Chondrocyte (in vitro differentiated cells): ENCODE measurements at regions not wholly inside any gene's neighbourhood (a gene's known extent, or its start where the extent isn't known, plus 50 kb on each side); places are given as distances from the start of the nearest gene placed in this dataset.

Experiments
- DNase-seq: peaks from one replicate; pipeline ENCODE4 v3.0.0; 2021; ENCODE audit warnings: mixed read lengths, low spot score
- H3K27ac Mint-ChIP-seq: one replicate; pipeline ENCODE4 v1.8.0; 2021; ENCODE audit warnings: mild to moderate bottlenecking, moderate library complexity, mixed read lengths; ENCODE audit not compliant: unreplicated experiment
- H3K27me3 Mint-ChIP-seq: 2 replicates; pipeline ENCODE4 v1.8.0; 2021; ENCODE audit warnings: low read depth, mixed read lengths
- H3K36me3 Mint-ChIP-seq: 2 replicates; pipeline ENCODE4 v1.8.0; 2021; ENCODE audit warnings: low read depth, mixed read lengths
- H3K4me1 Mint-ChIP-seq: 2 replicates; pipeline ENCODE4 v1.8.0; 2021; ENCODE audit warnings: low read depth, mild to moderate bottlenecking, mixed read lengths
- H3K4me3 Mint-ChIP-seq: one replicate; pipeline ENCODE4 v1.8.0; 2021; ENCODE audit warnings: mild to moderate bottlenecking, moderate library complexity, mixed read lengths; ENCODE audit not compliant: unreplicated experiment
- H3K9me3 Mint-ChIP-seq: 2 replicates; pipeline ENCODE4 v1.8.0; 2021; ENCODE audit warnings: low read depth, mixed read lengths
- CTCF ChIP-seq: fragments of 200-600 bp; sonication (generic); IDR thresholded peaks from 2 replicates; pipeline ENCODE4 v1.5.0; 2021; ENCODE audit warnings: antibody characterized with exemption, mild to moderate bottlenecking, moderate library complexity

GRCh38 chr2:13000664-13001363 is 284.1 kb downstream of the TRIB2 start:
- no peak overlapping the region for H3K27ac Mint-ChIP-seq
- DNase-seq, result no peak
- H3K27me3 Mint-ChIP-seq, result no peaks in the 10 kb centered on the region

GRCh38 chr2:13001408-13001807 is 284.7 kb downstream of the TRIB2 start:
- no peak for TF ChIP-seq CTCF
- DNase-seq, result no peak
- no peaks in the 10 kb centered on the region for H3K36me3 Mint-ChIP-seq
- H3K4me3 Mint-ChIP-seq, result no peak overlapping the region
- H3K27me3 Mint-ChIP-seq, result no peaks in the 10 kb centered on the region
- no peak overlapping the region for H3K27ac Mint-ChIP-seq
- no peaks in the 10 kb centered on the region for H3K9me3 Mint-ChIP-seq
- H3K4me1 Mint-ChIP-seq, result peaks cover 29% of the 10 kb centered on the region

More at GRCh38 chr2:13000664-13001363, 284.1 kb downstream of the TRIB2 start:
- no peaks in the 10 kb centered on the region for H3K9me3 Mint-ChIP-seq
- H3K4me3 Mint-ChIP-seq, result no peak overlapping the region
- TF ChIP-seq CTCF, result no peak
- H3K36me3 Mint-ChIP-seq, result no peaks in the 10 kb centered on the region
- H3K4me1 Mint-ChIP-seq, result peaks cover 25% of the 10 kb centered on the region

DNA sequence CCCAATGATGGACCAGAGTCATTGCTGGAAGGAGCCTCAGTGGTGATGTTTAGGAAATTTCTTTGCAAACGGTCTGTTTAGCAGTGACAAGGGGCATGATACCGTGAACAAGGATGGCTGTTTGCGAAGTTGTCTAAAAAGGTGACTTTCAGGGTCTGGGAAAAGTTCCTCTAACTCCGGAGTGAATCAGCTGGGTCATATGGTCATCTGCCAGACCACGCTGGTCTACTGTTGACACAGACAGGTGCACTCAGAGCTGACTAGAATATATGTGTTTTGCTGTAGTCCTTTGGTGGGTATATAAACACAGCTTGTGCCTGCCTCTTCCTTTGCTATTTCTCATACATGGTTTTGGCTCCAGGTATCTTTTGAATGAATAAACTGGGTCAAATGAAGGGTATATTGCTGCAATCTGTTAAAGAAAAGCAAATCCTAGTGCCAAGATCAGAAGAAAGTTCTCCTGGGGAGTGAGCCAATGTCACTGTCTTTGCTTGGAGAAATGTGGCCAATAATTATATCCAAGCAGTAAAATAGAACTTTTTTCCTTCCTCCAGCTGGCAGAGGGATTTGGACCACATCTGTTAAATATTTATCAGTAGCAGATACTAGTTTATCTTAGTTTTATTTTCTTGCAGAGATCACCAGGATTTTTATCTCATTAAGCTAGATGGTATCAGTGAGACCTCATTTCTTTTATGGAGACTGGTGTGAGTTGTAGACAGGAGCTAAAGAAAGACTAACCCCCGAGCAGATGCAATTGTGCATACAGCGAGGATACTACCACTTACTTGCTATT is 286.0 kb downstream of the TRIB2 start:
- H3K9me3 Mint-ChIP-seq, result no peaks in the 10 kb centered on the region
- no peak overlapping the region for H3K4me3 Mint-ChIP-seq
- H3K27me3 Mint-ChIP-seq, result no peaks in the 10 kb centered on the region
- no peaks in the 10 kb centered on the region for H3K36me3 Mint-ChIP-seq
- no peak for TF ChIP-seq CTCF
- H3K27ac Mint-ChIP-seq, result no peak overlapping the region
- peaks cover 38% of the 10 kb centered on the region for H3K4me1 Mint-ChIP-seq
- DNase-seq, result no peak

- no peaks in the 10 kb centered on the region for H3K36me3 Mint-ChIP-seq
- no peak for TF ChIP-seq CTCF
- DNase-seq, result no peak
- no peak overlapping the region for H3K27ac Mint-ChIP-seq
- H3K4me1 Mint-ChIP-seq, result peaks cover 38% of the 10 kb centered on the region
- no peaks in the 10 kb centered on the region for H3K27me3 Mint-ChIP-seq
- H3K9me3 Mint-ChIP-seq, result no peaks in the 10 kb centered on the region
- H3K4me3 Mint-ChIP-seq, result no peak overlapping the region
These were observed 286.8 kb downstream of the TRIB2 start for GRCh38 chr2:13003500-13003899.

GRCh38 chr2:13005048-13005447 is 288.3 kb downstream of the TRIB2 start:
- Mint-ChIP-seq H3K4me1 (peaks cover 38% of the 10 kb centered on the region), H3K27ac (no peak overlapping the region), H3K36me3 (no peaks in the 10 kb centered on the region), H3K9me3 (no peaks in the 10 kb centered on the region), H3K4me3 (no peak overlapping the region), H3K27me3 (no peaks in the 10 kb centered on the region)
- DNase-seq, result no peak
- TF ChIP-seq CTCF, result no peak
